Tibial nerve (tissue), 4 donors: ENCODE measurements at regions not wholly inside any gene's neighbourhood (a gene's known extent, or its start where the extent isn't known, plus 50 kb on each side); places are given as distances from the start of the nearest gene placed in this dataset.
A peak's percentile ranks its signal among the peaks of the same experiment; 100 is the strongest.

Experiments
- DNase-seq, 2 donors: peaks; one replicate each; pipeline ENCODE4 v3.0.0-alpha.2; 2019; ENCODE audit warnings: low spot score in 2 of 2
- H3K27ac ChIP-seq, 4 donors: fragments of 200-600 bp; sonication (generic) in 3 of 4; one replicate each; pipeline ENCODE4 v1.5.1; 2017 to 2019; ENCODE audit warnings: mild to moderate bottlenecking in 1 of 4
- H3K27me3 ChIP-seq, 2 donors: fragments of 200-600 bp; sonication (generic) in 1 of 2; one replicate each; pipeline versions ENCODE4 v1.5.1 to v1.6.0; 2017 to 2019
- H3K36me3 ChIP-seq, 3 donors: fragments of 200-600 bp; sonication (generic); one replicate each; pipeline ENCODE4 v1.5.1; 2018 to 2019
- H3K4me1 ChIP-seq, 4 donors: fragments of 200-600 bp; sonication (generic) in 3 of 4; one replicate each; pipeline ENCODE4 v1.5.1; 2017 to 2019
- H3K4me3 ChIP-seq, 4 donors: fragments of 200-600 bp; sonication (generic) in 3 of 4; one replicate each; pipeline ENCODE4 v1.5.1; 2017 to 2019; ENCODE audit warnings: mild to moderate bottlenecking in 1 of 4, moderate library complexity in 1 of 4
- H3K9me3 ChIP-seq, 4 donors: fragments of 200-600 bp; sonication (generic) in 3 of 4; one replicate each; pipeline ENCODE4 v1.5.1; 2017 to 2019
- CTCF ChIP-seq, 5 experiments: fragments of 200-600 bp in 3 of 5; fragments of 450-650 bp in 2 of 5; sonication (generic) in 3 of 5; IDR thresholded peaks; one replicate each; pipeline ENCODE4 v1.5.1; 2016 to 2019; ENCODE audit warnings: antibody characterized with exemption in 5 of 5, mild to moderate bottlenecking in 3 of 5, moderate library complexity in 2 of 5
- EP300 ChIP-seq, 2 donors: sonication (generic); formaldehyde crosslinking; IDR thresholded peaks; one replicate each; pipeline ENCODE4 v1.6.1; 2017; ENCODE audit warnings: antibody characterized with exemption in 2 of 2, mild to moderate bottlenecking in 1 of 2
- POLR2A ChIP-seq, 2 donors: fragments of 450-650 bp; IDR thresholded peaks; one replicate each; pipeline ENCODE4 v1.6.1; 2017; ENCODE audit warnings: antibody characterized with exemption in 2 of 2, mild to moderate bottlenecking in 2 of 2, moderate library complexity in 2 of 2
- WGBS, 2 donors: methylation state at CpG; one replicate each; pipeline ENCODE4 v1.1.5; 2018; 5-methylcytosine and 5-hydroxymethylcytosine counted together

DNA sequence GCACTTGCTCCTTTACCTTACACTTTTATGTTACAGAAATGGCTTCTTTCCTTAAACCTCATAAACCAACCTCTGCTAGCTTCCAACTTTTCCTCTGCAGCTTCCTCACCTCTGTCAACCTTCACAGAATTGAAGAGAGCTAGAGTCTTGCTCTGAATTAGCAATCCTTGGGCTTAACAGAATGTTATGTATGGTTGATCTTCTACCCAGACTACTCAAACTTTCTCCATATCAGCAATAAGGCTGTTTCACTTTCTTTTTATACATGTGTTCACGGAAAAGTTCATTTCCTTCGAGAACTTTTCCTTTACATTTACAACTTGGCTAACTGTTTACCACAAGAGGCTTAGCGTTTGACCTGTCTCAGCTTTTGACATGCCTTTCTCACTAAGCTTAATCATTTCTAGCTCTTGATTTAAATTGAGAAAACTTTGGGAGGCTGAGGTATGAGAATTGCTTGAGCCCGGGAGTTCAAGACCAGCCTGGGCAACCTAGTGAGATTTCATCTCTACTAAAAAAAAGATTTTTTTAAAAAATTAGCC, 207.3 kb downstream of the BMP7 start:
- Histone ChIP-seq H3K27ac (no peak overlapping the region), H3K4me1 (peaks cover 0 to 7% (median 0%) of the 10 kb centered on the region in 4 donors), H3K4me3 (no peak overlapping the region), H3K36me3 (no peaks in the 10 kb centered on the region), H3K9me3 (no peaks in the 10 kb centered on the region), H3K27me3 (no peaks in the 10 kb centered on the region)
- no peak for DNase-seq
- WGBS, 2 donors: 75 to 76% methylated on average over 4 of the region's 4 CpGs
- TF ChIP-seq CTCF (IDR thresholded peaks at IDR 0.05) (no peak), POLR2A (IDR thresholded peaks at IDR 0.05) (no peak), EP300 (IDR thresholded peaks at IDR 0.05) (no peak)

DNA sequence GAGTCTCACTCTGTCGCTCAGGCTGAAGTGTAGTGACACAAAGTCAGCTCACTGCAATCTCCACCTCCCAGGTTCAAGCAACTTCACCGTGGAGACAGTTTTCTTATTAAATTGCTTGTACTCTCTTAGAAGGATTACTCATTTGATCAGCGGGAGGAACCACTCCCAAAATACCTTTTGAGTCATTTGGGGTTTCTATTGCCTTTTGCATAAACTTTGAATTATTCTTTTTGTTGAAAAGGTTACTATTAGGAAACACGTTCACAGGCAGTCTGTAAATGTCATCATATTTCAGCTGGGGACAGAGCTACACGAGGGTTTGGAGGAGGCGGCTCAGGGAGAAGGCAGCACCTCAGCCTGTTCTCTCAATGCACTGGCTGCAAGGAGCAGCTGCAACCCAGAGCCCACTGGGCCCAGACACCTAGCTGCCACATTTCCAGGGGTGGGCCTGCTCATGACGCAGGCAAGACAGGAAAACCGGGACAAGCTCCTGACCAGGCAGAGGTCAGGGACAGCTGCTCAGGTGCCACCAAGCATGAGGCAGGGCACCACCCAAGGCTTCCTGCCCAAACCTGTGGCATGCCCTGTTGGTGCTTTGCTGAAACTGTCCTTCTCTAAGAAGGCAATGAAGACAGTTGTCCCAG, 205.9 kb downstream of the BMP7 start:
- no peak overlapping the region for H3K4me3 ChIP-seq
- H3K4me1 ChIP-seq: no peaks in the 10 kb centered on the region
- no peak overlapping the region for H3K27ac ChIP-seq
- DNase-seq: no peak
- no peaks in the 10 kb centered on the region for H3K36me3 ChIP-seq
- no peaks in the 10 kb centered on the region for H3K9me3 ChIP-seq
- 58 to 71% methylated on average over 8 of the region's 8 CpGs for WGBS, 2 donors
- H3K27me3 ChIP-seq: peaks cover 0 to 6% of the 10 kb centered on the region in 2 donors
- TF ChIP-seq CTCF (IDR thresholded peaks at IDR 0.05): no peak
- TF ChIP-seq EP300 (IDR thresholded peaks at IDR 0.05): no peak
- TF ChIP-seq POLR2A (IDR thresholded peaks at IDR 0.05): no peak

DNA sequence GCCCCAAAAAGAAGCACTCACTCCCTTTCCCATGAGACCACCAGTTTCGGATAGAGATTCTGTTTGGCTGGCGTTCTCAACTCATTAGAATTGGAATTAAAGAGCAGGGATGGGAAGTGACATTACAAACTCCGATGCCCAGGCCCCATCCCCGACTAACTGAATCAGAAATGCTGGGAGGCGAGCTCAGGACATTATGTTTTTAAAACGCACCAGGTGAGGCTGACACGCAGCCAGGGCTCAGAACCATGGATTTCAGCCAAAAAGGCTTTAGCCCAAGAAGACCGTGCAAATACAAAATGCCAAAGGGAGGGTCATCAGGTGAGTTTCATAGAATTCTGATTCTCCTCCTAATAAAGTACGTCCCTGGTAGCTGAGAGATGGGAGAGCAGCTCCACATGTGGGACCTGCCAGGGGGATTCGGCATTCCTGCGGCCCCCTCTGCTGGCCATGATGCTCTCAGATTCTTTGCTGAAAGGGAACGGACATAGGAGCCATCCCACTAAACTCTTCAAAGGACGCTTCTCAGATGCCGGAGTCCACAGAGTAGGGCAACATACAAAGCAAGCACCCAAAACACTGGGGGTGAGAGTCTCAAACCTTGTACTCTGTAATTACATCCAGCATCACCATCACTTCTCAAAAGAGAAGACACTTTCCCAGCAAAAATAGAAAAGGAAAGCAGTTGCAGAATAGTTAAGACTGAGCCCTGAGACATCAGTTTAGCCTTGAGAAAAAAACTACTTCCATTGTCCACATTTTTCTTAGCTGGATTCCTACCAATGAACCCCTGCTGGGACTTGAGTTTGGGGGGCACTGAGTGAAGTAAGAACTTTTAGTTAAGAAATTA, 205.2 kb downstream of the BMP7 start:
- no peak overlapping the region for H3K4me3 ChIP-seq
- 40% methylated on average over 14 of the region's 14 CpGs for whole genome bisulfite sequencing, 2 donors
- TF ChIP-seq EP300 (IDR thresholded peaks at IDR 0.05): no peak
- TF ChIP-seq CTCF (IDR thresholded peaks at IDR 0.05): peak in 2 of 5 experiments; percentile 4 to 51
- no peak for TF ChIP-seq POLR2A (IDR thresholded peaks at IDR 0.05)
- H3K27me3 ChIP-seq: peaks cover 0 to 6% of the 10 kb centered on the region in 2 donors
- H3K27ac ChIP-seq: no peak overlapping the region
- DNase-seq: no peak
- no peaks in the 10 kb centered on the region for H3K36me3 ChIP-seq
- no peaks in the 10 kb centered on the region for H3K4me1 ChIP-seq
- H3K9me3 ChIP-seq: no peaks in the 10 kb centered on the region

DNA sequence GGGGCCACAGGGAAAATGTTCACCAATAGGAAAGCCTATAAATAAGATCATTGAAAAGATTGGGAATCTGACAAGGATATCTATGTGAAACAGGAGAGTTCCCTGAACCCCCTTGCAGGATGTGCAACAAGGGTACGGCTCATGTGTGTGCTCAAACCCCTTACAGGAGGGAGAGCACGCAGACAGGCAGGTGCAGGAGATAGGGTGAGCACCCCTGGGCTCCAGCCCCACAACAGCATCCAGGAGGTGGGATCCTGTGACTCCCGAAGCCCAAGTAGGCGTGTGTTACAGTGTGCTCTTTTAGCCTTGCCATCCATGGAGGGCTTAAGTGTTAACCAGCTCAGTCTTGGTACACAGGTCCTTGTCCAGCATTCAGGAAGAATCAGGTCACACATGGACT, 204.2 kb downstream of the BMP7 start:
- no peak for TF ChIP-seq POLR2A (IDR thresholded peaks at IDR 0.05)
- no peak for TF ChIP-seq CTCF (IDR thresholded peaks at IDR 0.05)
- TF ChIP-seq EP300 (IDR thresholded peaks at IDR 0.05): no peak
- no peak for DNase-seq
- peaks cover 0 to 6% of the 10 kb centered on the region in 2 donors for H3K27me3 ChIP-seq
- H3K4me1 ChIP-seq: no peaks in the 10 kb centered on the region
- H3K27ac ChIP-seq: no peak overlapping the region
- WGBS, 2 donors: 82 to 95% methylated on average over 4 of the region's 4 CpGs
- H3K9me3 ChIP-seq: no peaks in the 10 kb centered on the region
- H3K36me3 ChIP-seq: no peaks in the 10 kb centered on the region
- H3K4me3 ChIP-seq: no peak overlapping the region
